GM12892 (cell line): ENCODE measurements at regions not wholly inside any gene's neighbourhood (a gene's known extent, or its start where the extent isn't known, plus 50 kb on each side); places are given as distances from the start of the nearest gene placed in this dataset.
"Not testable (repeated sequence)": the region's sequence is repeated elsewhere in the genome, so short reads cannot be mapped to it uniquely, and the experiment has no call there.

Experiments used
- DNase-seq: peaks from one replicate; pipeline ENCODE4 v3.0.0; 2011; ENCODE audit not compliant: insufficient read length
- FAIRE-seq: peaks from 2 replicates; lab custom pipeline; 2011; peaks lifted over from hg19 to GRCh38; lab: Jason Lieb, UNC
- POLR2A ChIP-seq: IDR thresholded peaks from 2 replicates; pipeline ENCODE4 v1.6.1; 2011; ENCODE audit warnings: low read depth, low read length, control low read depth
- POLR2AphosphoS5 ChIP-seq: IDR thresholded peaks from 2 replicates; pipeline ENCODE4 v1.6.1; 2011; ENCODE audit warnings: low read depth, low read length, control low read depth
- TAF1 ChIP-seq: IDR thresholded peaks from 2 replicates; pipeline ENCODE4 v1.6.1; 2011; ENCODE audit warnings: low read depth, mild to moderate bottlenecking, control low read depth, low read length, borderline replicate concordance

DNA sequence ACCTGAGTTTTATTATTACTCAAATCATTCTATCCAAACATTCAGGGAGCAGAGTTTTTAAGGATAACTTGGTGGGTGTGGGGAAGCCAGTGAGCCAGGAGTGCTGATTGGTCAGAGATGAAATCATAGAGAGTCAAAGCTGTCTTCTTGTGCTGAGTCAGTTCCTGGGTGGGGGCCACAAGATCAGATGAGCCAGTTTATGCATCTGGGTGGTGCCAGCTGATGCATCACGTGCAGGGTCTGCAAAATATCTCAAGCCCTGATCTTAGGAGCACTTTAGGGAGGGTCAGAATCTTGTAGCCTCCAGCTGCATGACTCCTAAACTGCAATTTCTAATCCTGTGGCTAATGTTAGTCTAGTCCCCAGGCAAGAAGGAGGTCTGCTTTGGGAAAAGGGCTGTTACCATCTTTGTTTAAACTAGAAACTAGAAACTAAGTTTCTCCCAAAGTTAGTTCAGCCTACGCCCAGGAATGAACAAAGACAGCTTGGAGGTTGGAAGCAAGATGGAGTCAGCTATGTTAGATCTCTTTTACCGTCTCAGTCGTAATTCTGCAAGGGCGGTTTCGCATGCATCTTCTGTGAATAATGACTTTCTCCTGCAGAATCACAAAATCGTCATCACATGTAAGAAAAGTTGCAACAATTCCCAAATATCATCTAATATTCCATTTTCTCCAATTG is 97.5 kb downstream of the ZNF664 start:
- FAIRE-seq, DNase-seq: not testable (repeated sequence)

GRCh38 chr12:124071075-124071443 is 98.0 kb downstream of the ZNF664 start:
- no peak for FAIRE-seq
- no peak for TF ChIP-seq POLR2AphosphoS5
- no peak for TF ChIP-seq POLR2A
- TF ChIP-seq TAF1: no peak
- no peak for DNase-seq

- FAIRE-seq (no peak), DNase-seq (no peak)
- TF ChIP-seq POLR2AphosphoS5 (no peak), TAF1 (no peak), POLR2A (no peak)
Observed at GRCh38 chr12:124073356-124074035, 100.5 kb downstream of the ZNF664 start.

- FAIRE-seq: no peak
- TF ChIP-seq POLR2A (no peak), TAF1 (no peak), POLR2AphosphoS5 (no peak)
- no peak for DNase-seq
Observed at GRCh38 chr12:124075841-124076240, 102.8 kb downstream of the ZNF664 start.

- FAIRE-seq (no peak), DNase-seq (no peak)
- TF ChIP-seq TAF1 (no peak), POLR2A (no peak), POLR2AphosphoS5 (no peak)
Observed at GRCh38 chr12:124077701-124078100, 104.7 kb downstream of the ZNF664 start.

- TF ChIP-seq TAF1 (no peak), POLR2A (no peak), POLR2AphosphoS5 (no peak)
- FAIRE-seq (no peak), DNase-seq (no peak)
Observed at GRCh38 chr12:124078800-124079199, 105.8 kb downstream of the ZNF664 start.

- no peak for TF ChIP-seq TAF1
- no peak for TF ChIP-seq POLR2AphosphoS5
- TF ChIP-seq POLR2A: no peak
- FAIRE-seq: no peak
Observed at GRCh38 chr12:124080649-124081048, 107.6 kb downstream of the ZNF664 start.

GRCh38 chr12:124082012-124082411 is 109.0 kb downstream of the ZNF664 start:
- TF ChIP-seq POLR2A: no peak
- TF ChIP-seq TAF1: no peak
- no peak for TF ChIP-seq POLR2AphosphoS5
- FAIRE-seq (no peak), DNase-seq (no peak)

More at GRCh38 chr12:124080649-124081048, 107.6 kb downstream of the ZNF664 start:
- no peak for DNase-seq

GRCh38 chr12:124082687-124083086 is 109.7 kb downstream of the ZNF664 start:
- no peak for TF ChIP-seq POLR2A
- TF ChIP-seq TAF1: no peak
- TF ChIP-seq POLR2AphosphoS5: no peak
- FAIRE-seq: no peak
- no peak for DNase-seq

DNA sequence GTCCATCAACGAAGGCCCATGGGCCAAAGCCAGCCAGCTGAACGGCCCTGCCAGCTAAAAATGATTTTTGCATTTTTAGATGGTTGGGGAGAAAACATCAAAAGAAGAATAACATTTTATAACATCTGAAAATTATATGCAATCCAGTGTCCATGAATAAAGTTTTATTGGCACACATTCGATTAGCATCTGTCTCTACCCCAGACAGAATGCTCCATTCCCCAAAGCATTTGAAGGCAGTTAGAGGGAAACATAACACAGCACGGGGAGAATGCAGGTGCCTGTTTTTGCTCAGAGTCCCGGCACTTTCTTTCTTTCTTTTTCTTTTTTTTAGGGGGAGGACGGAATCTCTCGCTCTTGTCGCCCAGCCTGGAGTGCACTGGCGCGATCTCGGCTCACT is 110.7 kb downstream of the ZNF664 start:
- FAIRE-seq (no peak), DNase-seq (no peak)
- no peak for TF ChIP-seq POLR2A
- TF ChIP-seq TAF1: no peak
- no peak for TF ChIP-seq POLR2AphosphoS5

GRCh38 chr12:124085419-124086296 is 112.6 kb downstream of the ZNF664 start:
- DNase-seq (no peak), FAIRE-seq (no peak)
- TF ChIP-seq POLR2AphosphoS5: no peak
- no peak for TF ChIP-seq POLR2A
- no peak for TF ChIP-seq TAF1
